ENCODE measurements at regions not wholly inside any gene's neighbourhood (a gene's known extent, or its start where the extent isn't known, plus 50 kb on each side); places are given as distances from the start of the nearest gene placed in this dataset.
"Not testable (repeated sequence)": the region's sequence is repeated elsewhere in the genome, so short reads cannot be mapped to it uniquely, and the experiment has no call there.

DNA sequence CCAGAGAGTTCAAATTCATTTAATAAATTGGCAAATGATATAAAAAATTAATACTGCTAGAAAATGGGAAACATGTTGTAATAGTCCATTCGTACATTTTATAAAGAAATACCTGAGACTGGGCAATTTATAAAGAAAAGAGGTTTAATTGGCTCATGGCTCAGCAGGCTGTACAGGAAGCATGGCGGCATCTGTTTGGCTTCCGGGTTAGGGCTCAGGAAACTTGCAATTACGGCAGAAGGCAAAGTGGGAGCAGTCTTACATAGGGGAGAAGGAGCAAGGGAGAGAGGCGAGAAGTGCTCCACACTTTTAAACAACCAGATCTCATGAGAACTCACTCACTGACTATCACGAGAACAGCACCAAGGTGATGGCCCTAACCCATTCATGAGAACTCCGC, 512.0 kb downstream of the DACH1 start:
- 93 to 98% methylated on average over 5 to 7 of the region's 7 CpGs for WGBS, 2 donors (ENCODE audit: low coverage in 1 of 2)
- TF ChIP-seq POLR2A (IDR thresholded peaks at IDR 0.05) (no peak), POLR2AphosphoS5 (IDR thresholded peaks at IDR 0.05) (no peak), EP300 (IDR thresholded peaks at IDR 0.05; ENCODE audit: low read depth) (no peak)
- TF ChIP-seq, protein P1, sequence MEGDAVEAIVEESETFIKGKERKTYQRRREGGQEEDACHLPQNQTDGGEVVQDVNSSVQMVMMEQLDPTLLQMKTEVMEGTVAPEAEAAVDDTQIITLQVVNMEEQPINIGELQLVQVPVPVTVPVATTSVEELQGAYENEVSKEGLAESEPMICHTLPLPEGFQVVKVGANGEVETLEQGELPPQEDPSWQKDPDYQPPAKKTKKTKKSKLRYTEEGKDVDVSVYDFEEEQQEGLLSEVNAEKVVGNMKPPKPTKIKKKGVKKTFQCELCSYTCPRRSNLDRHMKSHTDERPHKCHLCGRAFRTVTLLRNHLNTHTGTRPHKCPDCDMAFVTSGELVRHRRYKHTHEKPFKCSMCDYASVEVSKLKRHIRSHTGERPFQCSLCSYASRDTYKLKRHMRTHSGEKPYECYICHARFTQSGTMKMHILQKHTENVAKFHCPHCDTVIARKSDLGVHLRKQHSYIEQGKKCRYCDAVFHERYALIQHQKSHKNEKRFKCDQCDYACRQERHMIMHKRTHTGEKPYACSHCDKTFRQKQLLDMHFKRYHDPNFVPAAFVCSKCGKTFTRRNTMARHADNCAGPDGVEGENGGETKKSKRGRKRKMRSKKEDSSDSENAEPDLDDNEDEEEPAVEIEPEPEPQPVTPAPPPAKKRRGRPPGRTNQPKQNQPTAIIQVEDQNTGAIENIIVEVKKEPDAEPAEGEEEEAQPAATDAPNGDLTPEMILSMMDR (IDR thresholded peaks at IDR 0.05) = no peak
- H3K9me3 ChIP-seq = no peaks in the 10 kb centered on the region
- DNase-seq = no peak
- in situ Hi-C loops (cut with MboI; ENCODE audit: low pct_ligation_motif_present in 1 of 4, low pct_unique_long_range_greater_than_20kb in 1 of 4, low sequenced_read_pairs in 3 of 4) = no loop called here
- H3K4me1 ChIP-seq = no peaks in the 10 kb centered on the region
- no peak overlapping the region for H3K4me3 ChIP-seq
- H3K36me3 ChIP-seq = no peaks in the 10 kb centered on the region
- intact Hi-C loops (cut with DNase I; ENCODE audit: low total_unique reads) = no loop called here
- H3K27me3 ChIP-seq = no peaks in the 10 kb centered on the region
- no peak overlapping the region for H3K27ac ChIP-seq

DNA sequence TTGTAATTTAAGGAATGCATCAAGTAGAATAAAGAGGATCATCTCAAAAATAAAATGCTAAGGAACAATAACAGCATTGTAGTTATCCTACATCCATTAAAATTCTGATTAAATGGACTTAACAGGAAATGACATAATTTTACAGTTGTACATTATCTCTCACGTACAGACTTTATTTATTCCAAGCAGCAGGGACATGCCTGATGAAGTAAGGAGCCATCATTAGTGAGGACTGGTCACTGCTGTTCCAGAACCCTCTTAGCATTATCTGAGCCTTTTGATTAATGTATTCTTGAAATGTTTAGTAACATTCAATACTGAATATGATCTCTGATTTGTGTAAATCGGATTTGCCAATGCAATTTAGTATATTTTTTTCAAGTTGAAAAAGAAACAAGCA, 516.1 kb downstream of the DACH1 start:
- in situ Hi-C loops (cut with MboI; ENCODE audit: low pct_ligation_motif_present in 1 of 4, low pct_unique_long_range_greater_than_20kb in 1 of 4, low sequenced_read_pairs in 3 of 4) (no loop called here), intact Hi-C loops (cut with DNase I; ENCODE audit: low total_unique reads) (no loop called here)
- Histone ChIP-seq H3K4me1 (no peaks in the 10 kb centered on the region), H3K36me3 (no peaks in the 10 kb centered on the region), H3K4me3 (no peak overlapping the region), H3K9me3 (no peaks in the 10 kb centered on the region), H3K27me3 (no peaks in the 10 kb centered on the region), H3K27ac (no peak overlapping the region)
- 70 to 80% methylated on average over 2 of the region's 2 CpGs for WGBS, 2 donors (ENCODE audit: low coverage in 1 of 2)
- DNase-seq = no peak
- TF ChIP-seq EP300 (IDR thresholded peaks at IDR 0.05; ENCODE audit: low read depth) (no peak), POLR2AphosphoS5 (IDR thresholded peaks at IDR 0.05) (no peak), POLR2A (IDR thresholded peaks at IDR 0.05) (no peak)
- TF ChIP-seq, protein P1 (IDR thresholded peaks at IDR 0.05) = no peak

DNA sequence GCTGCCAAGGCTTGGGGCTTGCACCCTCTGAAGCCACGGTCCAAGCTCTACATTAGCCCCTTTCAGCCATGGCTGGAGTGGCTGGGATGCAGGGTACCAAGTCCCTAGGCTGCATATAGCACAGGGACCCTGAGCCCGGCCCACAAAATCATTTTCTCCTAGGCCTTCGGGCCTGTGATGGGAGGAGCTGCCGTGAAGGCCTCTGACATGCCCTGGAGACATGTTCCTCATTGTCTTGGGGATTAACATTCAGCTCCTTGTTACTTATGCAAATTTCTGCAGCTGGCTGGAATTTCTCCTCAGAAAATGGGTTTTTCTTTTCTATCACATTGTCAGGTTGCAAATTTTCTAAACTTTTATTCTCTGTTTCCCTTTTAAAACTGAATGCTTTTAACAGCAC, 521.1 kb downstream of the DACH1 start:
- in situ Hi-C loops (cut with MboI; ENCODE audit: low pct_ligation_motif_present in 1 of 4, low pct_unique_long_range_greater_than_20kb in 1 of 4, low sequenced_read_pairs in 3 of 4); H3K36me3 ChIP-seq: not testable (repeated sequence)
- 80 to 90% methylated on average over 2 to 4 of the region's 4 CpGs for WGBS, 2 donors (ENCODE audit: low coverage in 1 of 2)

DNA sequence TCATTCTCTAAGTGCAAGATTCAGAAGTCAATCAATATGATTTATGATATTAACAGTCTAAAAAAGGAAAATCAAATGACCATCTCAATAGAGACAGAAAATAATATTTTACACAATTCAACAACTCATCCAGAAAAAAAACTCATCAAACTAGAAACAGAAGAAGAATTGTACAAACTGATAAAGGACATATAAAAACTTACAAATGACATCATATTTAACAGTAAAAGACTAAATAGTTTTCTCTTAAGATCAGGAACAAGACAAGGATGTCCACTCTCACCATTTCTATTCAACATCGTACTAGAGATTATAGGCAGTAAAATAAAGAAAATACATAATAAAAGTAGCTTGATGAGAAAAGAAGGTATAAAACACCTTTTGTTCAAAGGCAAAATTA, 527.3 kb downstream of the DACH1 start:
- Histone ChIP-seq H3K27me3 (no peaks in the 10 kb centered on the region), H3K4me3 (no peak overlapping the region), H3K27ac (no peak overlapping the region), H3K9me3 (no peaks in the 10 kb centered on the region), H3K36me3 (no peaks in the 10 kb centered on the region), H3K4me1 (no peaks in the 10 kb centered on the region)
- intact Hi-C loops (cut with DNase I; ENCODE audit: low total_unique reads) (no loop called here), in situ Hi-C loops (cut with MboI; ENCODE audit: low pct_ligation_motif_present in 1 of 4, low pct_unique_long_range_greater_than_20kb in 1 of 4, low sequenced_read_pairs in 3 of 4) (no loop called here)
- no peak for DNase-seq
- TF ChIP-seq POLR2A (IDR thresholded peaks at IDR 0.05) (no peak), EP300 (IDR thresholded peaks at IDR 0.05; ENCODE audit: low read depth) (no peak), POLR2AphosphoS5 (IDR thresholded peaks at IDR 0.05) (no peak)
- TF ChIP-seq, protein P1 (IDR thresholded peaks at IDR 0.05) = no peak
- WGBS, 2 donors (ENCODE audit: low coverage in 1 of 2) = 85 to 89% methylated on average over 1 of the region's 1 CpG

More for the DNA sequence above, 521.1 kb downstream of the DACH1 start:
- H3K4me1 ChIP-seq; H3K9me3 ChIP-seq; DNase-seq; H3K4me3 ChIP-seq; intact Hi-C loops (cut with DNase I; ENCODE audit: low total_unique reads); H3K27me3 ChIP-seq; H3K27ac ChIP-seq: not testable (repeated sequence)

DNA sequence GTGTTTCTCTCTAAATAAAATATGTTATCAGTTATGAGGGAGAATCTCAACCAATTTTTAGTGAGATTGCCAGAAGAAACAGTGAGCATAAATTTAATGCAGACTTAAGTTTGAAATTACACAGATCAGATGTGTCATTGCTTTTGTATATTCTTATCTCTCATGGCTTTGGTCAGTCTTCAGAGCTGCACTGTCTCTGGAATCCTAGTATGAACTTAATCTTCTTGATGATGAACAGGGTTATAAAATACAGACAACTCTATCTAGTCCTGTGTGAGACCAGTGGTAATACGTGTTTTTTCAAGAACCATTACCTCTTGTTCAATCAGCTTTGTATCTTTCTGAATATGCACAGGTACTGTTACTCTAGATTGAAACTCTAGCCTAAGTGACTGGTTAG, 528.0 kb downstream of the DACH1 start:
- no peaks in the 10 kb centered on the region for H3K9me3 ChIP-seq
- H3K27me3 ChIP-seq = no peaks in the 10 kb centered on the region
- no peak for DNase-seq
- no peak overlapping the region for H3K4me3 ChIP-seq
- H3K4me1 ChIP-seq = no peaks in the 10 kb centered on the region
- intact Hi-C loops (cut with DNase I; ENCODE audit: low total_unique reads) = no loop called here
- in situ Hi-C loops (cut with MboI; ENCODE audit: low pct_ligation_motif_present in 1 of 4, low pct_unique_long_range_greater_than_20kb in 1 of 4, low sequenced_read_pairs in 3 of 4) = no loop called here
- TF ChIP-seq POLR2A (IDR thresholded peaks at IDR 0.05) (no peak), POLR2AphosphoS5 (IDR thresholded peaks at IDR 0.05) (no peak), EP300 (IDR thresholded peaks at IDR 0.05; ENCODE audit: low read depth) (no peak)
- TF ChIP-seq, protein P1 (IDR thresholded peaks at IDR 0.05) = no peak
- H3K36me3 ChIP-seq = no peaks in the 10 kb centered on the region
- 48 to 50% methylated on average over 1 of the region's 1 CpG for WGBS, 2 donors (ENCODE audit: low coverage in 1 of 2)
- H3K27ac ChIP-seq = no peak overlapping the region
